GM21381 (cell line): ENCODE measurements at regions not wholly inside any gene's neighbourhood (a gene's known extent, or its start where the extent isn't known, plus 50 kb on each side); places are given as distances from the start of the nearest gene placed in this dataset.
"Not testable (repeated sequence)": the region's sequence is repeated elsewhere in the genome, so short reads cannot be mapped to it uniquely, and the experiment has no call there.

Experiments used
- ATAC-seq: cut with Tn5 transposase; IDR thresholded peaks from one replicate; pipeline ENCODE4 v1.9.1; 2021; ENCODE audit warnings: mild to moderate bottlenecking, moderate library complexity; ENCODE audit not compliant: unreplicated experiment

GRCh38 chr2:182634386-182634785 is 81.7 kb upstream of the DNAJC10 start:
- ATAC-seq: no peak

DNA sequence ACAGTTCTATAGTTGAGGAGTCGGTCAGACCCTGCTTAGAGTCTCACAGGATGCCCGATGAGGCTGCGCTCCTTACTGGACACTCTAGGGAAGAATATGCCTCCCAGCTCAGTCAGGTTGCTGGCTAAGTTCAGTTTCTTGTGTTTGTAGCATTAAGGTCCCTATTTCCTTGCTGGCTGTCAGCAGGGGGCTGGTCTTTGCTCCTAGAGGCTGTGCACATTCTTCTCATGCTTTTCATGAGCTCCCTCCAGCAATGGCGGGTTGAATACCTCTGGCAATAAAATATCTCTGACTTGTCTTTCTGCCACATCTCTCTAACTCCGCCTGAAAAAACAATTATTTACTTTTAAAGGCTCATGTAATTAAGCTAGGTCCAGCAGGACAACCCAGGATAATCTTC is 79.4 kb upstream of the DNAJC10 start:
- ATAC-seq: no peak

DNA sequence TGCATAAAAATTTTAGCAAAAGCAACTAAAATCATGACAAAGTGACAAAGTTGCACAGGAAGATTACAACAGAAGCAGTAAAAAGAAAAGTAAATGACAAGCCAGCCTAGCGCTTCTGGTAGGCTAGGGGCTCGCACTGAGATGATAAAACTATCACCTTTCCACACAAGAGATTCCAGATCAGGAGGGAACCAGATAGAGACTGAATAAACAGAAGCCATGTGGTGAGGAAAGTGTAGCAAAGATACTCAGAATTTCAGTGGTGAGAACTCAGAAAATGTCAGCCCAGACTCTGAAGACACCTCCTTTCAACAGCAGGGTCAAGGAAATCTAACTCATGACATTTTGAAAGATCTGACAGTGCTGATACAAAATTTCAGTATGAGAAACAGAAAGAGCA is 77.4 kb upstream of the DNAJC10 start:
- ATAC-seq: no peak

- no peak for ATAC-seq
These were observed 76.1 kb upstream of the DNAJC10 start for GRCh38 chr2:182639971-182640370.

- peak; percentile 100 for ATAC-seq
These were observed 73.7 kb upstream of the DNAJC10 start for GRCh38 chr2:182642328-182642727.

DNA sequence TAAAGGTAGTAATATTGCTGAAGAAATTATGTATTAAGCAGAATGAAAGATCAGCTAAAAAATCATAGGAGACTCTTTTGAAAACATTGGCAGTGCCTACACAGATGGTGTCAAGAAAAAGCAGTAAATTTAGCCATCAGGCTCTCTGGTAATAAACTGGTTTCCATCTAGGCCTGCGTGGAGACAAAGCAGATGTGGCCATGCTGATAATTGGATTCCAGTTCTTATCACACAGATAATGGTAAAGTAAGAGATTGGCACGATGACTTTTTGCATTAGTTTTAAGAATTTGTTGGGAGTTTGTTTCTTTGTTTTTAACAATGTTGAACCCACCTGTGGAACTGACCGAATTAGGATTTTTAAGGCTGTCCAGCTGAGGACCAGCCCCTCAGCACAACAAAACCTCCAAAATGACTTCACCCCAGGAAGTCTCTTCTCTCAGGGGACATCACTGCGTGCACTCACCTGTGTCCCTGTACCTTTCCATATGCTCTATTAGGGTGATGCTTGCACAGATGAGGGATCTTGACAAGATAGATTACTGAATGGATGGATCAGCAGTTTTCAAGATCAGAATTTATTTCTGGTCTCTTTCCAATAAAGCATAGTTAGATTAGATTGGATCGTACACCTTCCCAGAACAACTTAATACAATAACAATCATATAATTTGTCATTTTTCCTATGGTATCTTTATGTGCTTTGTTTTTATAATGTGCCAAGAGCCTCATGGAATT is 69.1 kb upstream of the DNAJC10 start:
- ATAC-seq: no peak

GRCh38 chr2:182647499-182647787 is 68.6 kb upstream of the DNAJC10 start:
- ATAC-seq: no peak

- ATAC-seq: peak; percentile 54
These were observed 66.7 kb upstream of the DNAJC10 start for GRCh38 chr2:182649316-182649715.

- ATAC-seq: no peak
These were observed 65.4 kb upstream of the DNAJC10 start for GRCh38 chr2:182650704-182651103.

DNA sequence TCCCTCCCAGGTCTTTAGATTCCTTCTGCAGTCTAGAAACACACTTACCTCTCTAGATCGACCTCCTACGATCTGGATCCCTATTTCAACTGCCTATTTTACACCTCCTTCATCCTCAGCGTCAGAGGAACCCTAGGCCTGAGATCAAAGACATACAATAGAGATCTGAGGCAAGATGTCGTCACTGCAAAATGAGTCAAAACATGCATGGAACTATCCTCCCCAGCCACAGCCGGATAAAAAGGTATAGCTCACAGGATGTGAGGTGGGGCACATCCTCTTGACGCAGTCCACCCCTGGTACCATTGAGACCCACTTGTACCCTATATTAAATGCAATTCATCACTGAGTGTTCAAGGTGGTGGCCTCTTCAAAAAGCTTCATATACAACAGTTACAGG is 63.7 kb upstream of the DNAJC10 start:
- ATAC-seq: no peak

- ATAC-seq: no peak
These were observed 60.3 kb upstream of the DNAJC10 start for GRCh38 chr2:182655750-182656149.

DNA sequence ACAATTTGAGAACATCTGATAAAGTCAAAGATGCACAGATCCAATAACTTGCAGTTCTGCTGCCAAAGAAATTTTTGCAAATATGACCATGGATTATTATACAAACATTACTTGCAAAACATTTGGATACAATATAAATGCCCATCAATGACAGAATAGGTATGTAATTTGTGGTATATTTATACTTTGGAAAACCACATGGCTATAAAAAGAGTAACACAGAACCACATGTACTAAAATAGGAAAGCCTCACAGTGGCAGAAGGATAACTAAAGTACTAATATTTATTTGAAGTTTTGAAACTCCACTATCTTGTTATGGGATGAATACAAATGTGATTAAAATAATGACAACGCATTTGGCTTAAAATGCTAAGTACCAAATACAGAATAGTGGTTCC is 51.8 kb upstream of the DNAJC10 start:
- no peak for ATAC-seq

DNA sequence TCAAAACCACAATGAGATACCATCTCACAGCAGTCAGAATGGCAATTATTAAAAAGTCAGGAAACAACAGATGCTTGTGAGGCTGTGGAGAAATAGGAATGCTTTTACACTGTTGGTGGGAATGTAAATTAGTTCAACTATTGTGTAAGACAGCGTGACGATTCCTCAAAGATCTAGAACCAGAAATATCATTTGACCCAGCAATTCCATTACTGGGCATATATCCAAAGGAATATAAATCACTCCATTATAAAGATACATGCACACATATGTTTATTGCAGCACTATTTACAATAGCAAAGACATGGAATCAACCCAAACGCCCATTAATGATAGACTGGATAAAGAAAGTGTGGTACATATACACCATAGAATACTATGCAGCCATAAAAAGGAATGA is 50.6 kb upstream of the DNAJC10 start:
- not testable (repeated sequence) for ATAC-seq
